SK-N-SH treated with all-trans-retinoic acid at 6 μM for 48 hours (cell line): ENCODE measurements at regions not wholly inside any gene's neighbourhood (a gene's known extent, or its start where the extent isn't known, plus 50 kb on each side); places are given as distances from the start of the nearest gene placed in this dataset.

Experiments used
- ATAC-seq: fragments of 200-7000 bp; cut with Tn5 transposase; 3 replicates; pipeline ENCODE4 v1.9.1; 2020; ENCODE audit warnings: mild to moderate bottlenecking, moderate library complexity
- ARNTL ChIP-seq: fragments of 450-650 bp; formaldehyde crosslinking; IDR thresholded peaks from 2 replicates; pipeline ENCODE4 v1.5.0; 2020; ENCODE audit warnings: low read depth, mild to moderate bottlenecking, moderate library complexity, borderline replicate concordance
- CREB5 ChIP-seq: fragments of 250-450 bp; sonication (Bioruptor Pico); IDR thresholded peaks from 2 replicates; pipeline ENCODE4 v1.5.1; 2020; ENCODE audit warnings: low read depth, mild to moderate bottlenecking, moderate library complexity
- CSDC2 ChIP-seq: fragments of 250-450 bp; sonication (Bioruptor Pico); IDR thresholded peaks from 2 replicates; pipeline ENCODE4 v1.5.0; 2020; ENCODE audit warnings: mild to moderate bottlenecking, moderate library complexity
- GLIS3 ChIP-seq: fragments of 250-450 bp; sonication (Bioruptor Pico); IDR thresholded peaks from 2 replicates; pipeline ENCODE4 v1.5.0; 2020; ENCODE audit warnings: mild to moderate bottlenecking, moderate library complexity
- ISL1 ChIP-seq: fragments of 250-450 bp; sonication (Bioruptor Pico); IDR thresholded peaks from 2 replicates; pipeline ENCODE4 v2.1.2; 2022; ENCODE audit warnings: mild to moderate bottlenecking, moderate library complexity
- OSR1 ChIP-seq: fragments of 250-450 bp; sonication (Bioruptor Pico); IDR thresholded peaks from 2 replicates; pipeline ENCODE4 v1.8.0; 2022; ENCODE audit warnings: moderate library complexity, mild to moderate bottlenecking, inconsistent platforms
- PATZ1 ChIP-seq: fragments of 250-450 bp; sonication (Bioruptor Pico); IDR thresholded peaks from 2 replicates; pipeline ENCODE4 v1.8.0; 2020; ENCODE audit warnings: mild to moderate bottlenecking, moderate library complexity, borderline replicate concordance
- RARB ChIP-seq: fragments of 250-450 bp; sonication (Bioruptor Pico); IDR thresholded peaks from 2 replicates; pipeline ENCODE4 v1.8.0; 2021; ENCODE audit warnings: mild to moderate bottlenecking, moderate library complexity
- SNAI2 ChIP-seq: fragments of 250-450 bp; sonication (Bioruptor Pico); IDR thresholded peaks from 2 replicates; pipeline ENCODE4 v1.5.0; 2020; ENCODE audit warnings: mild to moderate bottlenecking, moderate library complexity
- TCF4 ChIP-seq: fragments of 250-450 bp; sonication (Bioruptor Pico); IDR thresholded peaks from 2 replicates; pipeline ENCODE4 v1.8.0; 2021; ENCODE audit warnings: mild to moderate bottlenecking, moderate library complexity, borderline replicate concordance
- ZC3H10 ChIP-seq: fragments of 250-450 bp; sonication (Bioruptor Pico); IDR thresholded peaks from 2 replicates; pipeline ENCODE4 v1.5.1; 2021; ENCODE audit warnings: mild to moderate bottlenecking, moderate library complexity
- ZFP3 ChIP-seq: fragments of 250-450 bp; sonication (Bioruptor Pico); IDR thresholded peaks from 2 replicates; pipeline ENCODE4 v1.5.0; 2020; ENCODE audit warnings: mild to moderate bottlenecking, moderate library complexity
- ZFP30 ChIP-seq: fragments of 450-650 bp; formaldehyde crosslinking; IDR thresholded peaks from 2 replicates; pipeline ENCODE4 v1.5.0; 2022; ENCODE audit warnings: mild to moderate bottlenecking, moderate library complexity
- ZNF565 ChIP-seq: fragments of 450-650 bp; formaldehyde crosslinking; conservative IDR thresholded peaks from 2 replicates; pipeline ENCODE4 v1.5.0; 2020; ENCODE audit warnings: low read depth, mild to moderate bottlenecking, moderate library complexity
- ZNF70 ChIP-seq: fragments of 450-650 bp; formaldehyde crosslinking; IDR thresholded peaks from 2 replicates; pipeline ENCODE4 v1.5.0; 2020; ENCODE audit warnings: mild to moderate bottlenecking, moderate library complexity
- TF ChIP-seq, protein P1 (sequence below): fragments of 250-450 bp; sonication (Bioruptor Pico); IDR thresholded peaks from 2 replicates; pipeline ENCODE4 v1.5.0; 2020; ENCODE audit warnings: mild to moderate bottlenecking, moderate library complexity
- TF ChIP-seq, protein P2 (sequence below): fragments of 250-450 bp; sonication (Bioruptor Pico); IDR thresholded peaks from 2 replicates; pipeline ENCODE4 v1.8.0; 2021; ENCODE audit warnings: low read depth, mild to moderate bottlenecking, moderate library complexity, borderline replicate concordance

GRCh38 chr1:211206981-211207380, 52.2 kb upstream of the RCOR3 start:
- no peak for ATAC-seq
- TF ChIP-seq ARNTL (no peak), TCF4 (CRISPR knock-in tag) (no peak), OSR1 (no peak), ZFP30 (CRISPR knock-in tag) (no peak), PATZ1 (CRISPR knock-in tag) (no peak), CREB5 (no peak), GLIS3 (CRISPR knock-in tag) (no peak)
- TF ChIP-seq, protein P1, sequence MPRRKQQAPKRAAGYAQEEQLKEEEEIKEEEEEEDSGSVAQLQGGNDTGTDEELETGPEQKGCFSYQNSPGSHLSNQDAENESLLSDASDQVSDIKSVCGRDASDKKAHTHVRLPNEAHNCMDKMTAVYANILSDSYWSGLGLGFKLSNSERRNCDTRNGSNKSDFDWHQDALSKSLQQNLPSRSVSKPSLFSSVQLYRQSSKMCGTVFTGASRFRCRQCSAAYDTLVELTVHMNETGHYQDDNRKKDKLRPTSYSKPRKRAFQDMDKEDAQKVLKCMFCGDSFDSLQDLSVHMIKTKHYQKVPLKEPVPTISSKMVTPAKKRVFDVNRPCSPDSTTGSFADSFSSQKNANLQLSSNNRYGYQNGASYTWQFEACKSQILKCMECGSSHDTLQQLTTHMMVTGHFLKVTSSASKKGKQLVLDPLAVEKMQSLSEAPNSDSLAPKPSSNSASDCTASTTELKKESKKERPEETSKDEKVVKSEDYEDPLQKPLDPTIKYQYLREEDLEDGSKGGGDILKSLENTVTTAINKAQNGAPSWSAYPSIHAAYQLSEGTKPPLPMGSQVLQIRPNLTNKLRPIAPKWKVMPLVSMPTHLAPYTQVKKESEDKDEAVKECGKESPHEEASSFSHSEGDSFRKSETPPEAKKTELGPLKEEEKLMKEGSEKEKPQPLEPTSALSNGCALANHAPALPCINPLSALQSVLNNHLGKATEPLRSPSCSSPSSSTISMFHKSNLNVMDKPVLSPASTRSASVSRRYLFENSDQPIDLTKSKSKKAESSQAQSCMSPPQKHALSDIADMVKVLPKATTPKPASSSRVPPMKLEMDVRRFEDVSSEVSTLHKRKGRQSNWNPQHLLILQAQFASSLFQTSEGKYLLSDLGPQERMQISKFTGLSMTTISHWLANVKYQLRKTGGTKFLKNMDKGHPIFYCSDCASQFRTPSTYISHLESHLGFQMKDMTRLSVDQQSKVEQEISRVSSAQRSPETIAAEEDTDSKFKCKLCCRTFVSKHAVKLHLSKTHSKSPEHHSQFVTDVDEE (CRISPR knock-in tag) = no peak
- TF ChIP-seq, protein P2, sequence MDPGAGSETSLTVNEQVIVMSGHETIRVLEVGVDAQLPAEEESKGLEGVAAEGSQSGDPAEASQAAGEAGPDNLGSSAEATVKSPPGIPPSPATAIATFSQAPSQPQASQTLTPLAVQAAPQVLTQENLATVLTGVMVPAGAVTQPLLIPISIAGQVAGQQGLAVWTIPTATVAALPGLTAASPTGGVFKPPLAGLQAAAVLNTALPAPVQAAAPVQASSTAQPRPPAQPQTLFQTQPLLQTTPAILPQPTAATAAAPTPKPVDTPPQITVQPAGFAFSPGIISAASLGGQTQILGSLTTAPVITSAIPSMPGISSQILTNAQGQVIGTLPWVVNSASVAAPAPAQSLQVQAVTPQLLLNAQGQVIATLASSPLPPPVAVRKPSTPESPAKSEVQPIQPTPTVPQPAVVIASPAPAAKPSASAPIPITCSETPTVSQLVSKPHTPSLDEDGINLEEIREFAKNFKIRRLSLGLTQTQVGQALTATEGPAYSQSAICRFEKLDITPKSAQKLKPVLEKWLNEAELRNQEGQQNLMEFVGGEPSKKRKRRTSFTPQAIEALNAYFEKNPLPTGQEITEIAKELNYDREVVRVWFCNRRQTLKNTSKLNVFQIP (CRISPR knock-in tag) = no peak

- TF ChIP-seq, protein P2 (CRISPR knock-in tag) = no peak
- TF ChIP-seq ZNF70 (CRISPR knock-in tag) (no peak), PATZ1 (CRISPR knock-in tag) (no peak), ZC3H10 (CRISPR knock-in tag) (no peak), ISL1 (CRISPR knock-in tag) (no peak), ARNTL (no peak), CREB5 (no peak), SNAI2 (CRISPR knock-in tag) (no peak), ZNF565 (CRISPR knock-in tag) (no peak), ZFP3 (CRISPR knock-in tag) (no peak), CSDC2 (CRISPR knock-in tag) (no peak), TCF4 (CRISPR knock-in tag) (no peak), RARB (CRISPR knock-in tag) (no peak)
- TF ChIP-seq, protein P1 (CRISPR knock-in tag) = no peak
These were observed 58.9 kb upstream of the RCOR3 start for GRCh38 chr1:211200311-211200710.

More at GRCh38 chr1:211200311-211200710, 58.9 kb upstream of the RCOR3 start:
- no peak for ATAC-seq
